K562 (cell line): ENCODE measurements at regions not wholly inside any gene's neighbourhood (a gene's known extent, or its start where the extent isn't known, plus 50 kb on each side); places are given as distances from the start of the nearest gene placed in this dataset.

Experiments used
- ATAC-seq: fragments of 200-7000 bp; cut with Tn5 transposase; 3 replicates; pipeline ENCODE4 v1.9.1; 2020; ENCODE audit warnings: moderate library complexity
- BruUV-seq: library from RNA; stranded (reverse); fragments of 400-500 nt; replicated peaks from 2 replicates; lab custom pipeline; 2021; lab: Mats Ljungman, UMichigan
- CTCF ChIA-PET: fragments of 300-600 bp; formaldehyde crosslinking; extraction: SDS; loops from one replicate; lab custom pipeline; 2021; ENCODE audit warnings: low intra/inter-chr PET ratio; lab: Yijun Ruan, JAX
- POLR2A ChIA-PET: fragments of 300-600, 350-650 bp; sonication (Branson Sonifier 250); formaldehyde crosslinking; extraction: SDS; loops from one replicate; lab custom pipeline; 2021; ENCODE audit warnings: antibody characterized with exemption, inconsistent platforms; lab: Yijun Ruan, JAX
- DNase-seq, 4 experiments: peaks; one replicate each; pipeline versions ENCODE4 v3.0.0 to v3.0.0-alpha.2; 2011 to 2018; ENCODE audit warnings: low spot score in 3 of 4, mixed read lengths in 3 of 4; ENCODE audit errors: extremely low read depth in 1 of 4
- FAIRE-seq: peaks from 2 replicates; lab custom pipeline; 2011; peaks lifted over from hg19 to GRCh38; lab: Jason Lieb, UNC
- H2AFZ ChIP-seq: 2 replicates; pipeline ENCODE4 v1.6.0; 2011; ENCODE audit warnings: low read depth, low read length, control low read depth, inconsistent platforms
- H3K27ac ChIP-seq: fragments of 200-600 bp; 3 replicates; pipeline ENCODE4 v1.8.0; 2011; ENCODE audit warnings: low read depth, mild to moderate bottlenecking, control low read depth, inconsistent platforms, low read length, moderate library complexity, mixed read lengths; ENCODE audit errors: extremely low read depth
- H3K27me3 ChIP-seq, 2 experiments: fragments of 300-600 bp in 1 of 2; 2 replicates in 1 of 2; 3 replicates in 1 of 2; pipeline versions ENCODE4 v1.6.0 to v1.8.0; 2011; ENCODE audit warnings: inconsistent platforms in 2 of 2, low read length in 2 of 2, mild to moderate bottlenecking in 1 of 2, mixed read lengths in 1 of 2, moderate library complexity in 1 of 2; ENCODE audit not compliant: control insufficient read depth in 2 of 2, insufficient read depth in 2 of 2
- H3K36me3 ChIP-seq: fragments of 300-600 bp; 3 replicates; pipeline ENCODE4 v1.8.0; 2011; ENCODE audit warnings: mild to moderate bottlenecking, low read length, inconsistent platforms; ENCODE audit not compliant: control insufficient read depth, insufficient read depth
- H3K4me1 ChIP-seq, 2 experiments: fragments of 200-600 bp in 1 of 2; replicated peaks in 1 of 2; 2 replicates in 1 of 2; 3 replicates in 1 of 2; pipeline versions ENCODE4 v1.5.1 to v1.8.0; 2011; ENCODE audit warnings: inconsistent platforms in 2 of 2, low read length in 2 of 2, mild to moderate bottlenecking in 1 of 2, mixed read lengths in 1 of 2, moderate library complexity in 1 of 2; ENCODE audit not compliant: control insufficient read depth in 2 of 2, insufficient read depth in 2 of 2
- H3K4me2 ChIP-seq: 2 replicates; pipeline ENCODE4 v1.6.1; 2011; ENCODE audit warnings: low read length, control low read depth, inconsistent platforms, mixed read lengths; ENCODE audit not compliant: insufficient read depth
- H3K4me3 ChIP-seq: fragments of 200-600 bp; sonication (generic), shearing (Covaris generic); 2 replicates; pipeline ENCODE4 v1.5.1; 2016; ENCODE audit warnings: control low read depth, inconsistent platforms
- H3K79me2 ChIP-seq: fragments of 200-600 bp; 3 replicates; pipeline ENCODE4 v1.8.0; 2011; ENCODE audit warnings: low read length, inconsistent platforms; ENCODE audit not compliant: control insufficient read depth, insufficient read depth
- H3K9ac ChIP-seq, 2 experiments: 2 replicates each; pipeline versions ENCODE4 v1.6.0 to v1.6.1; 2011; ENCODE audit warnings: low read depth in 2 of 2, low read length in 2 of 2, control low read depth in 1 of 2, inconsistent platforms in 1 of 2, mild to moderate bottlenecking in 1 of 2, mixed read lengths in 1 of 2; ENCODE audit not compliant: insufficient read depth in 1 of 2
- H3K9me1 ChIP-seq: one replicate; pipeline ENCODE4 v1.6.0; 2011; ENCODE audit warnings: inconsistent platforms, mild to moderate bottlenecking, low read length, moderate library complexity; ENCODE audit not compliant: control insufficient read depth, insufficient read depth
- H3K9me3 ChIP-seq: replicated peaks from 2 replicates; pipeline ENCODE4 v1.5.1; 2011; ENCODE audit warnings: low read depth, low read length, inconsistent platforms; ENCODE audit not compliant: control insufficient read depth, insufficient read depth
- H4K20me1 ChIP-seq: replicated peaks from 2 replicates; pipeline ENCODE4 v1.6.1; 2011; ENCODE audit warnings: low read length, inconsistent platforms, mixed read lengths; ENCODE audit not compliant: control insufficient read depth, insufficient read depth
- FOXM1 ChIP-seq, 2 experiments: fragments of 450-650 bp in 1 of 2; sonication (generic) in 1 of 2; formaldehyde crosslinking in 1 of 2; IDR thresholded peaks; 2 replicates each; pipeline versions ENCODE4 v1.6.1 to v1.9.0; 2017 to 2022; ENCODE audit warnings: low read depth in 2 of 2, mild to moderate bottlenecking in 2 of 2, missing genetic modification reagents in 1 of 2, moderate library complexity in 1 of 2
- PHF21A ChIP-seq: fragments of 450-650 bp; IDR thresholded peaks from 2 replicates; pipeline ENCODE4 v1.6.1; 2017; ENCODE audit warnings: low read depth, borderline replicate concordance
- SP1 ChIP-seq: sonication (generic); formaldehyde crosslinking; IDR thresholded peaks from 2 replicates; pipeline ENCODE4 v1.8.1; 2022; ENCODE audit warnings: mild to moderate bottlenecking, missing genetic modification reagents
- TBP ChIP-seq: optimal IDR thresholded peaks from 2 replicates; pipeline ENCODE3; 2011; ENCODE audit warnings: low read depth, low read length, improper control_type of control experiment
- WGBS: fragments of 100-300 bp; shearing (Covaris generic); methylation state at CpG from one replicate; pipeline ENCODE4 v1.1.6; 2016; ENCODE audit warnings: low coverage, mixed read lengths; ENCODE audit not compliant: insufficient coverage; ENCODE audit errors: missing lambda C conversion rate; 5-methylcytosine and 5-hydroxymethylcytosine counted together
- in situ Hi-C: fragments of 300-500 bp; cut with MboI; formaldehyde crosslinking; loops from 4 replicates; pipeline ENCODE4 v1.15.0; 2018; ENCODE audit warnings: inconsistent platforms, mixed read lengths
- intact Hi-C: fragments of 100-400 bp; cut with micrococcal nuclease; formaldehyde crosslinking; loops from 2 replicates; pipeline ENCODE4 v1.14.2; 2022
- TF ChIP-seq, protein P1 (sequence below): sonication (generic); formaldehyde crosslinking; IDR thresholded peaks from 2 replicates; pipeline ENCODE4 v1.8.0; 2023; ENCODE audit warnings: missing genetic modification reagents, mild to moderate bottlenecking, borderline replicate concordance

- H4K20me1 ChIP-seq: no peaks in the 10 kb centered on the region
- TF ChIP-seq FOXM1 (IDR thresholded peaks at IDR 0.05; ENCODE audit: low read depth) (no peak), FOXM1 (CRISPR knock-in tag; IDR thresholded peaks at IDR 0.05; ENCODE audit: low read depth) (no peak), PHF21A (no peak), SP1 (CRISPR knock-in tag) (no peak), TBP (no peak)
- TF ChIP-seq, protein P1, sequence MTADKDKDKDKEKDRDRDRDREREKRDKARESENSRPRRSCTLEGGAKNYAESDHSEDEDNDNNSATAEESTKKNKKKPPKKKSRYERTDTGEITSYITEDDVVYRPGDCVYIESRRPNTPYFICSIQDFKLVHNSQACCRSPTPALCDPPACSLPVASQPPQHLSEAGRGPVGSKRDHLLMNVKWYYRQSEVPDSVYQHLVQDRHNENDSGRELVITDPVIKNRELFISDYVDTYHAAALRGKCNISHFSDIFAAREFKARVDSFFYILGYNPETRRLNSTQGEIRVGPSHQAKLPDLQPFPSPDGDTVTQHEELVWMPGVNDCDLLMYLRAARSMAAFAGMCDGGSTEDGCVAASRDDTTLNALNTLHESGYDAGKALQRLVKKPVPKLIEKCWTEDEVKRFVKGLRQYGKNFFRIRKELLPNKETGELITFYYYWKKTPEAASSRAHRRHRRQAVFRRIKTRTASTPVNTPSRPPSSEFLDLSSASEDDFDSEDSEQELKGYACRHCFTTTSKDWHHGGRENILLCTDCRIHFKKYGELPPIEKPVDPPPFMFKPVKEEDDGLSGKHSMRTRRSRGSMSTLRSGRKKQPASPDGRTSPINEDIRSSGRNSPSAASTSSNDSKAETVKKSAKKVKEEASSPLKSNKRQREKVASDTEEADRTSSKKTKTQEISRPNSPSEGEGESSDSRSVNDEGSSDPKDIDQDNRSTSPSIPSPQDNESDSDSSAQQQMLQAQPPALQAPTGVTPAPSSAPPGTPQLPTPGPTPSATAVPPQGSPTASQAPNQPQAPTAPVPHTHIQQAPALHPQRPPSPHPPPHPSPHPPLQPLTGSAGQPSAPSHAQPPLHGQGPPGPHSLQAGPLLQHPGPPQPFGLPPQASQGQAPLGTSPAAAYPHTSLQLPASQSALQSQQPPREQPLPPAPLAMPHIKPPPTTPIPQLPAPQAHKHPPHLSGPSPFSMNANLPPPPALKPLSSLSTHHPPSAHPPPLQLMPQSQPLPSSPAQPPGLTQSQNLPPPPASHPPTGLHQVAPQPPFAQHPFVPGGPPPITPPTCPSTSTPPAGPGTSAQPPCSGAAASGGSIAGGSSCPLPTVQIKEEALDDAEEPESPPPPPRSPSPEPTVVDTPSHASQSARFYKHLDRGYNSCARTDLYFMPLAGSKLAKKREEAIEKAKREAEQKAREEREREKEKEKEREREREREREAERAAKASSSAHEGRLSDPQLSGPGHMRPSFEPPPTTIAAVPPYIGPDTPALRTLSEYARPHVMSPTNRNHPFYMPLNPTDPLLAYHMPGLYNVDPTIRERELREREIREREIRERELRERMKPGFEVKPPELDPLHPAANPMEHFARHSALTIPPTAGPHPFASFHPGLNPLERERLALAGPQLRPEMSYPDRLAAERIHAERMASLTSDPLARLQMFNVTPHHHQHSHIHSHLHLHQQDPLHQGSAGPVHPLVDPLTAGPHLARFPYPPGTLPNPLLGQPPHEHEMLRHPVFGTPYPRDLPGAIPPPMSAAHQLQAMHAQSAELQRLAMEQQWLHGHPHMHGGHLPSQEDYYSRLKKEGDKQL (CRISPR knock-in tag): no peak
- no peak for DNase-seq
- no peak for FAIRE-seq
- ATAC-seq: no peak
- H3K4me3 ChIP-seq: no peak overlapping the region
- H3K79me2 ChIP-seq: no peaks in the 10 kb centered on the region
- no peak overlapping the region for H3K4me2 ChIP-seq
- H3K36me3 ChIP-seq: no peaks in the 10 kb centered on the region
- H3K9me3 ChIP-seq: no peaks in the 10 kb centered on the region
- CTCF ChIA-PET: no interaction called here
- H3K27me3 ChIP-seq: no peaks in the 10 kb centered on the region
- POLR2A ChIA-PET: no interaction called here
- 22% methylated on average over 4 of the region's 4 CpGs for WGBS
- no peak overlapping the region for H3K27ac ChIP-seq
- no peaks in the 10 kb centered on the region for H3K9me1 ChIP-seq
- in situ Hi-C loops (no loop called here), intact Hi-C loops (no loop called here)
- H2AFZ ChIP-seq: no peak overlapping the region
- no TSS peak for BruUV-seq
- no peak overlapping the region for H3K9ac ChIP-seq
- no peaks in the 10 kb centered on the region for H3K4me1 ChIP-seq
Measured at GRCh38 chr11:38384568-38384967, 1786.5 kb upstream of the RAG2 start.
